Activated CD4-positive, alpha-beta T cell treated with anti-CD3 and anti-CD28 coated beads for 48 hours (primary cell): ENCODE measurements at regions not wholly inside any gene's neighbourhood (a gene's known extent, or its start where the extent isn't known, plus 50 kb on each side); places are given as distances from the start of the nearest gene placed in this dataset.
"Not testable (repeated sequence)": the region's sequence is repeated elsewhere in the genome, so short reads cannot be mapped to it uniquely, and the experiment has no call there.

Experiments
- DNase-seq: peaks from one replicate; pipeline ENCODE4 v3.0.0-alpha.2; 2020

GRCh38 chr6:76495909-76496308 is 423.4 kb upstream of the IMPG1 start:
- DNase-seq, result no peak

- not testable (repeated sequence) for DNase-seq
Measured at GRCh38 chr6:76491376-76491775, 418.9 kb upstream of the IMPG1 start.

GRCh38 chr6:76490456-76490855 is 418.0 kb upstream of the IMPG1 start:
- DNase-seq, result no peak

- DNase-seq, result no peak
Measured at GRCh38 chr6:76481101-76481500, 408.6 kb upstream of the IMPG1 start.

- no peak for DNase-seq
Measured at GRCh38 chr6:76472858-76473257, 400.4 kb upstream of the IMPG1 start.

GRCh38 chr6:76466286-76466685 is 393.8 kb upstream of the IMPG1 start:
- DNase-seq, result no peak

GRCh38 chr6:76465410-76465809 is 392.9 kb upstream of the IMPG1 start:
- no peak for DNase-seq

- no peak for DNase-seq
Measured at GRCh38 chr6:76453270-76453669, 380.8 kb upstream of the IMPG1 start.

GRCh38 chr6:76451926-76452709 is 379.7 kb upstream of the IMPG1 start:
- DNase-seq, result no peak

GRCh38 chr6:76448109-76448508 is 375.6 kb upstream of the IMPG1 start:
- DNase-seq, result no peak

GRCh38 chr6:76441875-76442274 is 369.4 kb upstream of the IMPG1 start:
- no peak for DNase-seq

- no peak for DNase-seq
Measured at GRCh38 chr6:76439811-76440210, 367.3 kb upstream of the IMPG1 start.

GRCh38 chr6:76438768-76439167 is 366.3 kb upstream of the IMPG1 start:
- DNase-seq, result no peak

- no peak for DNase-seq
Measured at GRCh38 chr6:76435174-76435573, 362.7 kb upstream of the IMPG1 start.

GRCh38 chr6:76422511-76423213 is 350.2 kb upstream of the IMPG1 start:
- DNase-seq, result no peak

- DNase-seq, result no peak
Measured at GRCh38 chr6:76420094-76420493, 347.6 kb upstream of the IMPG1 start.

- no peak for DNase-seq
Measured at GRCh38 chr6:76418560-76419223, 346.2 kb upstream of the IMPG1 start.

GRCh38 chr6:76416821-76417605 is 344.6 kb upstream of the IMPG1 start:
- no peak for DNase-seq

- DNase-seq, result no peak
Measured at GRCh38 chr6:76403064-76403463, 330.6 kb upstream of the IMPG1 start.

- DNase-seq, result no peak
Measured at GRCh38 chr6:76397966-76398365, 325.5 kb upstream of the IMPG1 start.

- no peak for DNase-seq
Measured at GRCh38 chr6:76382201-76382600, 309.7 kb upstream of the IMPG1 start.

GRCh38 chr6:76381612-76382011 is 309.1 kb upstream of the IMPG1 start:
- DNase-seq, result no peak

- DNase-seq, result no peak
Measured at GRCh38 chr6:76351275-76351674, 278.8 kb upstream of the IMPG1 start.
